ENCODE measurements at regions not wholly inside any gene's neighbourhood (a gene's known extent, or its start where the extent isn't known, plus 50 kb on each side); places are given as distances from the start of the nearest gene placed in this dataset.

- DNase-seq (no peak), ATAC-seq (replicated peaks in 1 of 4) (no peak)
- H3K9me3 Mint-ChIP-seq, result peaks cover 0 to 5% (median 0%) of the 10 kb centered on the region in 3 donors
- CTCF ChIA-PET, result no interaction called here
- H3K36me3 Mint-ChIP-seq, result no peaks in the 10 kb centered on the region
- Histone ChIP-seq H3K4me3 (ENCODE audit: control insufficient read depth in 1 of 2, extremely low read depth in 1 of 2, low read length in 1 of 2) (no peak overlapping the region), H3K27me3 (replicated peaks in 1 of 2; ENCODE audit: control insufficient read depth in 2 of 2, extremely low read depth in 1 of 2, insufficient read depth in 2 of 2, low read length in 1 of 2) (no peaks in the 10 kb centered on the region), H3K36me3 (ENCODE audit: control insufficient read depth in 2 of 2, extremely low read depth in 1 of 2, insufficient read depth in 1 of 2, low read length in 1 of 2) (no peaks in the 10 kb centered on the region), H3K9me3 (no peaks in the 10 kb centered on the region), H3K4me1 (ENCODE audit: control insufficient read depth in 1 of 2, extremely low read depth in 1 of 2, insufficient read depth in 2 of 2, low read length in 2 of 2) (no peaks in the 10 kb centered on the region), H3K27ac (ENCODE audit: low read length) (no peak overlapping the region)
- no CpG with 5 or more reads among the region's 1 CpG for WGBS (ENCODE audit: insufficient coverage)
- POLR2A ChIA-PET, result no interaction called here
- H3K4me3 Mint-ChIP-seq, result no peak overlapping the region
- H3K27ac Mint-ChIP-seq, result no peak overlapping the region
- H3K4me1 Mint-ChIP-seq, result no peaks in the 10 kb centered on the region
- H3K27me3 Mint-ChIP-seq, result no peaks in the 10 kb centered on the region
Measured at GRCh38 chr2:188784269-188784762, 189.9 kb upstream of the COL3A1 start.

- Mint-ChIP-seq H3K36me3 (no peaks in the 10 kb centered on the region), H3K4me1 (no peaks in the 10 kb centered on the region), H3K9me3 (peaks cover 0 to 5% (median 0%) of the 10 kb centered on the region in 3 donors), H3K27ac (no peak overlapping the region), H3K4me3 (no peak overlapping the region), H3K27me3 (no peaks in the 10 kb centered on the region)
- Histone ChIP-seq H3K9me3 (no peaks in the 10 kb centered on the region), H3K27ac (ENCODE audit: low read length) (no peak overlapping the region), H3K4me3 (ENCODE audit: control insufficient read depth in 1 of 2, extremely low read depth in 1 of 2, low read length in 1 of 2) (no peak overlapping the region), H3K27me3 (replicated peaks in 1 of 2; ENCODE audit: control insufficient read depth in 2 of 2, extremely low read depth in 1 of 2, insufficient read depth in 2 of 2, low read length in 1 of 2) (no peaks in the 10 kb centered on the region), H3K36me3 (ENCODE audit: control insufficient read depth in 2 of 2, extremely low read depth in 1 of 2, insufficient read depth in 1 of 2, low read length in 1 of 2) (no peaks in the 10 kb centered on the region), H3K4me1 (ENCODE audit: control insufficient read depth in 1 of 2, extremely low read depth in 1 of 2, insufficient read depth in 2 of 2, low read length in 2 of 2) (no peaks in the 10 kb centered on the region)
- ChIA-PET POLR2A (no interaction called here), CTCF (no interaction called here)
- no CpG with 5 or more reads among the region's 2 CpGs for WGBS (ENCODE audit: insufficient coverage)
- ATAC-seq (replicated peaks in 1 of 4) (no peak), DNase-seq (no peak)
Measured at GRCh38 chr2:188785061-188785460, 189.1 kb upstream of the COL3A1 start.

DNA sequence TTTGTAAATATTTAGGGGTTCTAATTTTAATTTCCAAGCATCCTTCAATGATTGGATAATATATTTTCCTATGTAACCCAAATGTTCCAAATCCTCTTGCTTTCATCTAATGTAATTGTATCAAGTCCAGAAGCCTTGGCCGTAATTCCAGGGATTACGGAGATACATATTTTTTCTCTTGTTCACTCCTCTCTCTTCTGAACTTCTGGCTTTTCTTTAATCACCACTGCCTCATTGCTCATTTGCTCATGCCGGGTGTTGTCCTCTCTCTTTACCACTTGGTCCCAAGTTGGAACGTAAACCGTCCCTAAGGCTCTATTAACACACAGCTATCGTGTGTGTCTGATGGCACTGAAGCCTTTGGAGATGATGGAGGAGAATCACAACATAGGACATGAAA is 188.7 kb upstream of the COL3A1 start:
- CTCF ChIA-PET, result interaction anchor here in 1 of 2 donors (0.9 kb wide), 1 partner anchor 19 kb away, joined by 3 read pairs; no protein-coding TSS in a partner anchor
- Histone ChIP-seq H3K27ac (ENCODE audit: low read length) (no peak overlapping the region), H3K4me1 (ENCODE audit: control insufficient read depth in 1 of 2, extremely low read depth in 1 of 2, insufficient read depth in 2 of 2, low read length in 2 of 2) (no peaks in the 10 kb centered on the region), H3K4me3 (ENCODE audit: control insufficient read depth in 1 of 2, extremely low read depth in 1 of 2, low read length in 1 of 2) (no peak overlapping the region), H3K9me3 (no peaks in the 10 kb centered on the region), H3K27me3 (replicated peaks in 1 of 2; ENCODE audit: control insufficient read depth in 2 of 2, extremely low read depth in 1 of 2, insufficient read depth in 2 of 2, low read length in 1 of 2) (no peaks in the 10 kb centered on the region), H3K36me3 (ENCODE audit: control insufficient read depth in 2 of 2, extremely low read depth in 1 of 2, insufficient read depth in 1 of 2, low read length in 1 of 2) (no peaks in the 10 kb centered on the region)
- Mint-ChIP-seq H3K27me3 (no peaks in the 10 kb centered on the region), H3K36me3 (no peaks in the 10 kb centered on the region), H3K9me3 (peaks cover 0 to 5% (median 0%) of the 10 kb centered on the region in 3 donors), H3K4me3 (no peak overlapping the region), H3K4me1 (no peaks in the 10 kb centered on the region), H3K27ac (no peak overlapping the region)
- no peak for DNase-seq
- POLR2A ChIA-PET, result no interaction called here
- WGBS (ENCODE audit: insufficient coverage), result 94% methylated on average over 2 of the region's 6 CpGs
- ATAC-seq (replicated peaks in 1 of 4), result no peak

- Mint-ChIP-seq H3K4me3 (no peak overlapping the region), H3K27me3 (no peaks in the 10 kb centered on the region), H3K27ac (no peak overlapping the region), H3K36me3 (no peaks in the 10 kb centered on the region), H3K9me3 (peaks cover 0 to under 1% (median 0%) of the 10 kb centered on the region in 3 donors), H3K4me1 (no peaks in the 10 kb centered on the region)
- DNase-seq, result no peak
- Histone ChIP-seq H3K4me1 (ENCODE audit: control insufficient read depth in 1 of 2, extremely low read depth in 1 of 2, insufficient read depth in 2 of 2, low read length in 2 of 2) (no peaks in the 10 kb centered on the region), H3K9me3 (no peaks in the 10 kb centered on the region), H3K36me3 (ENCODE audit: control insufficient read depth in 2 of 2, extremely low read depth in 1 of 2, insufficient read depth in 1 of 2, low read length in 1 of 2) (no peaks in the 10 kb centered on the region), H3K27me3 (replicated peaks in 1 of 2; ENCODE audit: control insufficient read depth in 2 of 2, extremely low read depth in 1 of 2, insufficient read depth in 2 of 2, low read length in 1 of 2) (no peaks in the 10 kb centered on the region), H3K27ac (ENCODE audit: low read length) (no peak overlapping the region), H3K4me3 (ENCODE audit: control insufficient read depth in 1 of 2, extremely low read depth in 1 of 2, low read length in 1 of 2) (no peak overlapping the region)
- WGBS (ENCODE audit: insufficient coverage), result no CpG with 5 or more reads among the region's 3 CpGs
- POLR2A ChIA-PET, result no interaction called here
- CTCF ChIA-PET, result interaction anchor here in 1 of 2 donors (0.9 kb wide), 1 partner anchor 18 kb away, joined by 3 read pairs; no protein-coding TSS in a partner anchor
- no peak for ATAC-seq (replicated peaks in 1 of 4)
Measured at GRCh38 chr2:188786368-188786841, 187.8 kb upstream of the COL3A1 start.

DNA sequence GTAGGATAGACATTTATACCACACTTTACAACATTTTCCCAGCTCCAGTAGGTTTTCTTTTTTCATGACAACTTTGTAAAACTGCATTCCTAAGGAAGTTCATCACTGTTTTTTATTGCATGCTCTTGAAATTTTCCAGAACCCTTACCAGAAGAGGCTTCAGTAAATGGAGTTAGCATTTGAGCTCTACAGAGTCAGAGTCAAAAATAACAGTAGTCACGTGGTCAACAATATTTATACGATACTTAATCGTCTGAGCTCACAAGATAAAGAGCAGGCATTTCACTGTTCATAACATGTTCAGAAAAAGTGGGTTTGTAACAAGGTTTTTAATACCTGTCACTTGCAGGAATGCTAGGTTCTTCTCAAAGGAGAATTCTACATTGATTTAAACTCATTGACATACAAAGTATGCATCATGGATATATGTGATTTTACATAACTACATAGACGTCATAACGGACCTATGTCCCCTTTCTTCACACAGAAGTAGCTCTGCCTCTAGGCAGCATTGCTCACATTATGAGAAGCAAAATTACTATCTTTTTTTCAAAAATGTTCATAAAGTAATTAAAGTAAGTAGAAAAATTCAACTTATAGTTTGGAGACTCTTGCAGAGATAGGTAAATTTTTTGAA is 187.0 kb upstream of the COL3A1 start:
- POLR2A ChIA-PET, result no interaction called here
- H3K4me3 Mint-ChIP-seq, result no peak overlapping the region
- 86% methylated on average over 2 of the region's 5 CpGs for WGBS (ENCODE audit: insufficient coverage)

GRCh38 chr2:188787658-188788240 is 186.4 kb upstream of the COL3A1 start:
- ATAC-seq (replicated peaks in 1 of 4), result no peak
- Mint-ChIP-seq H3K4me1 (no peaks in the 10 kb centered on the region), H3K4me3 (no peak overlapping the region), H3K27me3 (no peaks in the 10 kb centered on the region), H3K9me3 (no peaks in the 10 kb centered on the region), H3K27ac (no peak overlapping the region), H3K36me3 (no peaks in the 10 kb centered on the region)
- ChIA-PET POLR2A (no interaction called here), CTCF (no interaction called here)
- no peak overlapping the region for H3K27ac ChIP-seq (ENCODE audit: low read length)
- no peaks in the 10 kb centered on the region for H3K36me3 ChIP-seq (ENCODE audit: control insufficient read depth in 2 of 2, extremely low read depth in 1 of 2, insufficient read depth in 1 of 2, low read length in 1 of 2)
- no peak for DNase-seq
- H3K4me3 ChIP-seq (ENCODE audit: control insufficient read depth in 1 of 2, extremely low read depth in 1 of 2, low read length in 1 of 2), result no peak overlapping the region
- H3K27me3 ChIP-seq (replicated peaks in 1 of 2; ENCODE audit: control insufficient read depth in 2 of 2, extremely low read depth in 1 of 2, insufficient read depth in 2 of 2, low read length in 1 of 2), result no peaks in the 10 kb centered on the region
- no CpG with 5 or more reads among the region's 3 CpGs for WGBS (ENCODE audit: insufficient coverage)
- H3K9me3 ChIP-seq, result no peaks in the 10 kb centered on the region
- H3K4me1 ChIP-seq (ENCODE audit: control insufficient read depth in 1 of 2, extremely low read depth in 1 of 2, insufficient read depth in 2 of 2, low read length in 2 of 2), result no peaks in the 10 kb centered on the region

More for the DNA sequence above, 187.0 kb upstream of the COL3A1 start:
- Histone ChIP-seq H3K4me1 (ENCODE audit: control insufficient read depth in 1 of 2, extremely low read depth in 1 of 2, insufficient read depth in 2 of 2, low read length in 2 of 2) (no peaks in the 10 kb centered on the region), H3K27ac (ENCODE audit: low read length) (no peak overlapping the region), H3K36me3 (ENCODE audit: control insufficient read depth in 2 of 2, extremely low read depth in 1 of 2, insufficient read depth in 1 of 2, low read length in 1 of 2) (no peaks in the 10 kb centered on the region), H3K9me3 (no peaks in the 10 kb centered on the region), H3K4me3 (ENCODE audit: control insufficient read depth in 1 of 2, extremely low read depth in 1 of 2, low read length in 1 of 2) (no peak overlapping the region), H3K27me3 (replicated peaks in 1 of 2; ENCODE audit: control insufficient read depth in 2 of 2, extremely low read depth in 1 of 2, insufficient read depth in 2 of 2, low read length in 1 of 2) (no peaks in the 10 kb centered on the region)
- Mint-ChIP-seq H3K9me3 (no peaks in the 10 kb centered on the region), H3K27me3 (no peaks in the 10 kb centered on the region), H3K4me1 (no peaks in the 10 kb centered on the region), H3K27ac (no peak overlapping the region), H3K36me3 (no peaks in the 10 kb centered on the region)
- no peak for DNase-seq
- CTCF ChIA-PET, result no interaction called here
- no peak for ATAC-seq (replicated peaks in 1 of 4)
